ENCODE measurements at regions not wholly inside any gene's neighbourhood (a gene's known extent, or its start where the extent isn't known, plus 50 kb on each side); places are given as distances from the start of the nearest gene placed in this dataset.

DNA sequence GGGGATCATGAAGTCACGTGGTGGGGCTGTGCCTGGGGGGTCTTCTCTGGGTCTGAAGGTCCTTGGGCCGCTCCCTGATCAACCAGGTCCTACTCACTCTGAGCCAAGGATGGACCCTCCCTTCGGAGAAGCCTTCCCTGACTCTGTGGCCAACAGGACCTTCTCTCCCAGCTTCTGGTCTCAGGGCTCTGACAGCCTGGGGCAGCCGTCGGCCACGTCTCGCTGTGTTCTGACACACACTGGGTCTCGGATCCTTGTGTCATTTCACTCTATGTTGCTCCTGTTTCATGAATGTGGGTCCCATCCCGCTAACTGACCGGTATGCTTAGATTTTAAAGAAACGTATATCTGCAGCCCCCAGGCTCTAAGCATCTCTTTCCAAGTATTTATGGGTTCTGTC, 256.1 kb downstream of the ENGASE start:
- TF ChIP-seq, protein P1, sequence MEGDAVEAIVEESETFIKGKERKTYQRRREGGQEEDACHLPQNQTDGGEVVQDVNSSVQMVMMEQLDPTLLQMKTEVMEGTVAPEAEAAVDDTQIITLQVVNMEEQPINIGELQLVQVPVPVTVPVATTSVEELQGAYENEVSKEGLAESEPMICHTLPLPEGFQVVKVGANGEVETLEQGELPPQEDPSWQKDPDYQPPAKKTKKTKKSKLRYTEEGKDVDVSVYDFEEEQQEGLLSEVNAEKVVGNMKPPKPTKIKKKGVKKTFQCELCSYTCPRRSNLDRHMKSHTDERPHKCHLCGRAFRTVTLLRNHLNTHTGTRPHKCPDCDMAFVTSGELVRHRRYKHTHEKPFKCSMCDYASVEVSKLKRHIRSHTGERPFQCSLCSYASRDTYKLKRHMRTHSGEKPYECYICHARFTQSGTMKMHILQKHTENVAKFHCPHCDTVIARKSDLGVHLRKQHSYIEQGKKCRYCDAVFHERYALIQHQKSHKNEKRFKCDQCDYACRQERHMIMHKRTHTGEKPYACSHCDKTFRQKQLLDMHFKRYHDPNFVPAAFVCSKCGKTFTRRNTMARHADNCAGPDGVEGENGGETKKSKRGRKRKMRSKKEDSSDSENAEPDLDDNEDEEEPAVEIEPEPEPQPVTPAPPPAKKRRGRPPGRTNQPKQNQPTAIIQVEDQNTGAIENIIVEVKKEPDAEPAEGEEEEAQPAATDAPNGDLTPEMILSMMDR (conservative IDR thresholded peaks at IDR 0.05) = no peak
- TF ChIP-seq ZFX (IDR thresholded peaks at IDR 0.05) = no peak

All from C4-2B (cell line).